MCF 10A (cell line): ENCODE measurements at regions not wholly inside any gene's neighbourhood (a gene's known extent, or its start where the extent isn't known, plus 50 kb on each side); places are given as distances from the start of the nearest gene placed in this dataset.

Experiments used
- BruUV-seq: library from RNA; stranded (reverse); fragments of 400-500 nt; replicated peaks from 2 replicates; lab custom pipeline; 2021; lab: Mats Ljungman, UMichigan
- CTCF ChIA-PET: fragments of 300-600 bp; sonication (Branson Sonifier 250); formaldehyde crosslinking; extraction: SDS; loops from one replicate; lab custom pipeline; 2021; ENCODE audit warnings: antibody characterized with exemption, inconsistent platforms; lab: Yijun Ruan, JAX
- POLR2A ChIA-PET: fragments of 300-600, 350-650 bp; sonication (Branson Sonifier 250); formaldehyde crosslinking; extraction: SDS; loops from one replicate; lab custom pipeline; 2020; ENCODE audit warnings: antibody characterized with exemption, inconsistent platforms; lab: Yijun Ruan, JAX
- DNase-seq: peaks from one replicate; pipeline ENCODE4 v3.0.0-alpha.2; 2018; ENCODE audit not compliant: unreplicated experiment
- H3K27ac Mint-ChIP-seq: one replicate; pipeline ENCODE4 v1.8.0; 2022; ENCODE audit warnings: mild to moderate bottlenecking, low read depth, mixed read lengths; ENCODE audit not compliant: unreplicated experiment
- H3K27me3 Mint-ChIP-seq: one replicate; pipeline ENCODE4 v1.8.0; 2022; ENCODE audit warnings: mixed read lengths; ENCODE audit not compliant: insufficient read depth, unreplicated experiment
- H3K36me3 Mint-ChIP-seq: one replicate; pipeline ENCODE4 v1.8.0; 2022; ENCODE audit warnings: mild to moderate bottlenecking, moderate library complexity, mixed read lengths; ENCODE audit not compliant: insufficient read depth, unreplicated experiment
- H3K4me1 Mint-ChIP-seq: one replicate; pipeline ENCODE4 v1.8.0; 2022; ENCODE audit warnings: mixed read lengths; ENCODE audit not compliant: insufficient read depth, unreplicated experiment
- H3K4me3 Mint-ChIP-seq: one replicate; pipeline ENCODE4 v1.8.0; 2022; ENCODE audit warnings: mild to moderate bottlenecking, moderate library complexity, mixed read lengths; ENCODE audit not compliant: unreplicated experiment
- H3K9me3 Mint-ChIP-seq: one replicate; pipeline ENCODE4 v1.8.0; 2022; ENCODE audit warnings: mixed read lengths; ENCODE audit not compliant: unreplicated experiment
- intact Hi-C: fragments of 100-400 bp; cut with micrococcal nuclease; formaldehyde crosslinking; loops from 2 replicates; pipeline ENCODE4 v1.14.1; 2022
- TF ChIP-seq, protein P1 (sequence below): fragments of 200-600 bp; IDR thresholded peaks from one replicate; pipeline ENCODE4 v1.8.0; 2022; ENCODE audit warnings: antibody characterized with exemption, mild to moderate bottlenecking; ENCODE audit not compliant: unreplicated experiment

DNA sequence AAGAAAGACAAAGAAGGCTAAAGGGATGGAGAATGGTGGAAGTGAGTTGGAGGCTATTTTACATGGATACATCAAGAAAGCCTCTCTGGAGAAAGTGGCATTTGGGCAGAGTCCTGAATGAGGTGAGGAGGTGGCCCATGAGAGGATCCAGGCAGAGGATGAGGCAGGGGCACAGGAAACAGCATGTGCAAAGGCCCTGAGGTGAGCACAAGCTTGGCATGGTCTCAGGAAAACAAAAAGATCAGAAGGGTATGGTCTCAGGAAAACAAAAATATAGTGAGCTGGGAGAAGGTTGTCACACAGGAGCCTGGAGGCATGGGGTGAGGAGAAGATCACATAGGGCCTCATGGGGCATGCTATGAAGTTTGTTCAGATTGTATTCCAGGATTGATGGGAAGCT lies 62.1 kb upstream of the F3 start:
- TF ChIP-seq, protein P1, sequence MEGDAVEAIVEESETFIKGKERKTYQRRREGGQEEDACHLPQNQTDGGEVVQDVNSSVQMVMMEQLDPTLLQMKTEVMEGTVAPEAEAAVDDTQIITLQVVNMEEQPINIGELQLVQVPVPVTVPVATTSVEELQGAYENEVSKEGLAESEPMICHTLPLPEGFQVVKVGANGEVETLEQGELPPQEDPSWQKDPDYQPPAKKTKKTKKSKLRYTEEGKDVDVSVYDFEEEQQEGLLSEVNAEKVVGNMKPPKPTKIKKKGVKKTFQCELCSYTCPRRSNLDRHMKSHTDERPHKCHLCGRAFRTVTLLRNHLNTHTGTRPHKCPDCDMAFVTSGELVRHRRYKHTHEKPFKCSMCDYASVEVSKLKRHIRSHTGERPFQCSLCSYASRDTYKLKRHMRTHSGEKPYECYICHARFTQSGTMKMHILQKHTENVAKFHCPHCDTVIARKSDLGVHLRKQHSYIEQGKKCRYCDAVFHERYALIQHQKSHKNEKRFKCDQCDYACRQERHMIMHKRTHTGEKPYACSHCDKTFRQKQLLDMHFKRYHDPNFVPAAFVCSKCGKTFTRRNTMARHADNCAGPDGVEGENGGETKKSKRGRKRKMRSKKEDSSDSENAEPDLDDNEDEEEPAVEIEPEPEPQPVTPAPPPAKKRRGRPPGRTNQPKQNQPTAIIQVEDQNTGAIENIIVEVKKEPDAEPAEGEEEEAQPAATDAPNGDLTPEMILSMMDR = no peak
- BruUV-seq = no TSS peak
- Mint-ChIP-seq H3K36me3 (peaks cover 5% of the 10 kb centered on the region), H3K27me3 (no peaks in the 10 kb centered on the region), H3K27ac (no peak overlapping the region), H3K4me3 (no peak overlapping the region), H3K9me3 (no peaks in the 10 kb centered on the region), H3K4me1 (peaks cover 33% of the 10 kb centered on the region)
- intact Hi-C loops = no loop called here
- ChIA-PET POLR2A (interaction anchor here (0.6 to 0.7 kb wide), 2 partner anchors 63 to 128 kb away, joined by 3 read pairs; no protein-coding TSS in a partner anchor), CTCF (interaction anchor here (0.5 to 1.3 kb wide), 4 partner anchors 12 to 199 kb away, joined by 3 read pairs; no protein-coding TSS in a partner anchor)
- DNase-seq = no peak

DNA sequence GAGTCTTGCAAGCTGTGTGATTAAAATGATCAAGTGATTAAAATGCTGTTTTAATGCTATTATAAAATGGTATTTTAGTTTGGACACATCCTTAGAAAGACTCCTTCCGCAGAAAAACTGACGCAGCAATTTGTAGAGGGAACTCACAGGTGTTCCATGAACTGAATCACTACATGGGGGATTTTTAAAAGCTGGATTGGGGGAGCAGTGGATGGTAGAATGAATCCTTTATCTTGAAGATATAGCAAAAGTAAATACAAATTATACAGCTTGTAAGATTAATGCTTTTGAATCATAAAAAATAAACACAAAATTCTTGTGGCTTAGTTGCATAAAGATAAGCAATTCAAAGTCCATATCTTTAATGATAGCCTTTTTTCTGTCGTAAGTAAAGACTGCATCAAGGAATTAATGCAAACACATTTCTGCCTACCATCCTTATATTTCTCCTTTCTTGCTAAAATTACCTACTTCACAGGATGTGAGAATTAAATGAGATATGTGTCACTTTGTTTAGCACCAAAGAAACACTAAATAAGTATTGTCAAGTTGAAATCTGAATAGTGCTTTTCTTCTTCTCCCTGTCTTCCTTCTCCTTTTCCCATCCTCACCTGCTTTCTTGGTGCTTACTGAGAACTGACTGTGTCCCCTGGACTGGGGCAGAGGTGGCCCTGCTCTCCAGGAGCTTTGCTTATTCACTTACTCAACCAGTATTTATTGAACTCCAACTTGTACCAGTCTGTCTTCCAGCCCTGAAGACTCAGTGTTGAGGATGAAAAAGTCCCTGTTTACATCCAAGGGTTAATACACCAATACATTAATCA lies 61.5 kb upstream of the F3 start:
- TF ChIP-seq, protein P1 = no peak
- CTCF ChIA-PET = interaction anchor here (0.5 to 1.1 kb wide), 4 partner anchors 13 to 137 kb away, joined by 3 read pairs; no protein-coding TSS in a partner anchor

DNA sequence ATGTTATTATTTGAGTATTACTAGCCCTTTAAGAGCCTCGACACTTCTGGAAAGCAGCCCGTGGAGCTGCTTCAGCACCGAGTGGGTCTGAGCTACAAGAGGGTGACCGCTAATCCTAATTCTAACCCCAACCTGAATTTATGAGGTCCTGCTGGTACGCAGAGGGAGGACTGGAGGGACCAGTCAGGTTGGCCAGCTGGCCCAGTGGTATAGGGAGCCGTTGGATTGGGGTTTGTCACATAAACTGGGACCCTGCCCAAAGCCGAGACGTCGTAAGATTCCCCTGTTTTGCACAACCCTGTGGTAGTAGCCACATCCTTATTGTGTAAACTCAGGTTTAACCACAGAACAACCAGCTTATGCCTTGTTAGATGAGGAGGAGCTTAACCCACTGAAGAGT lies 60.8 kb upstream of the F3 start:
- Mint-ChIP-seq H3K4me3 (peak overlapping the region; percentile 56), H3K36me3 (no peaks in the 10 kb centered on the region), H3K27me3 (no peaks in the 10 kb centered on the region), H3K4me1 (peaks cover 32% of the 10 kb centered on the region), H3K27ac (peak overlapping the region; percentile 51), H3K9me3 (no peaks in the 10 kb centered on the region)
- ChIA-PET CTCF (interaction anchor here (0.6 to 1.7 kb wide), 3 partner anchors 22 to 111 kb away, joined by 3 to 4 read pairs (median 3); no protein-coding TSS in a partner anchor), POLR2A (interaction anchor here (0.6 to 1.5 kb wide), 3 partner anchors 52 to 202 kb away, joined by 3 to 4 read pairs (median 3); no protein-coding TSS in a partner anchor)
- intact Hi-C loops = no loop called here
- TF ChIP-seq, protein P1 = no peak
- peak; percentile 89 for DNase-seq
- no TSS peak for BruUV-seq

More for the DNA sequence above, 61.5 kb upstream of the F3 start:
- BruUV-seq = no TSS peak
- Mint-ChIP-seq H3K27ac (peak overlapping the region; percentile 51), H3K27me3 (no peaks in the 10 kb centered on the region), H3K36me3 (peaks cover 4% of the 10 kb centered on the region), H3K4me3 (peak overlapping the region; percentile 56), H3K9me3 (no peaks in the 10 kb centered on the region), H3K4me1 (peaks cover 30% of the 10 kb centered on the region)
- DNase-seq = peak; percentile 58
- intact Hi-C loops = no loop called here
- POLR2A ChIA-PET = interaction anchor here (0.6 to 1.5 kb wide), 3 partner anchors 63 to 202 kb away, joined by 3 to 4 read pairs (median 3); no protein-coding TSS in a partner anchor

DNA sequence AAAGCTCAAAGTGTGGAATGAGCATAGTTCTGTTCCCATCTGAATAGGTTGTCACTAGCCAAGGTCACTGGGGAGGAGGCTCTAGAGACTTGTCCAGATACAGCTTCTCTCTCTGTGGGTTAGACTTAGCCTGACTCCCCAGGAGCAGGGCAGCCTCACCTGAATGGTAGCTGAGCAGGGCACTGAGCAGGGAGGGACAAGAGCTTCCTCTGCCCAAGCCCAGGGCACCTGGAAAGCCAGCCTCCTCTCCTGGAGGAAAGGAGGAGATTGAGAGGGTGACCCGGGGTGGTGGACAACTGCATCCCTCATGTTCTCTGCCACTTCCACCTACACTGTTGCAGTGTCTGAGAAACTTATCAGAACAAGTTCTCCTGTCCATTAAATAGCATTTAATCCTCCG lies 59.0 kb upstream of the F3 start:
- POLR2A ChIA-PET = interaction anchor here (0.6 to 3.7 kb wide), 2 partner anchors 58 to 182 kb away, joined by 3 to 28 read pairs; partner anchors contain the start of gene F3
- peaks cover 42% of the 10 kb centered on the region for H3K4me1 Mint-ChIP-seq
- no peaks in the 10 kb centered on the region for H3K36me3 Mint-ChIP-seq
- no peaks in the 10 kb centered on the region for H3K27me3 Mint-ChIP-seq
- H3K27ac Mint-ChIP-seq = no peak overlapping the region
- intact Hi-C loops = no loop called here
- TF ChIP-seq, protein P1 = no peak
- CTCF ChIA-PET = interaction anchor here (0.6 to 4.1 kb wide), 17 partner anchors 8 to 918 kb away, joined by 3 to 30 read pairs (median 4); no protein-coding TSS in a partner anchor
- no TSS peak for BruUV-seq
- no peaks in the 10 kb centered on the region for H3K9me3 Mint-ChIP-seq
- H3K4me3 Mint-ChIP-seq = no peak overlapping the region
- DNase-seq = no peak
